ENCODE measurements at regions not wholly inside any gene's neighbourhood (a gene's known extent, or its start where the extent isn't known, plus 50 kb on each side); places are given as distances from the start of the nearest gene placed in this dataset.

GRCh38 chrX:96027407-96027806 is 657.2 kb upstream of the DIAPH2 start:
- TF ChIP-seq, protein P1, sequence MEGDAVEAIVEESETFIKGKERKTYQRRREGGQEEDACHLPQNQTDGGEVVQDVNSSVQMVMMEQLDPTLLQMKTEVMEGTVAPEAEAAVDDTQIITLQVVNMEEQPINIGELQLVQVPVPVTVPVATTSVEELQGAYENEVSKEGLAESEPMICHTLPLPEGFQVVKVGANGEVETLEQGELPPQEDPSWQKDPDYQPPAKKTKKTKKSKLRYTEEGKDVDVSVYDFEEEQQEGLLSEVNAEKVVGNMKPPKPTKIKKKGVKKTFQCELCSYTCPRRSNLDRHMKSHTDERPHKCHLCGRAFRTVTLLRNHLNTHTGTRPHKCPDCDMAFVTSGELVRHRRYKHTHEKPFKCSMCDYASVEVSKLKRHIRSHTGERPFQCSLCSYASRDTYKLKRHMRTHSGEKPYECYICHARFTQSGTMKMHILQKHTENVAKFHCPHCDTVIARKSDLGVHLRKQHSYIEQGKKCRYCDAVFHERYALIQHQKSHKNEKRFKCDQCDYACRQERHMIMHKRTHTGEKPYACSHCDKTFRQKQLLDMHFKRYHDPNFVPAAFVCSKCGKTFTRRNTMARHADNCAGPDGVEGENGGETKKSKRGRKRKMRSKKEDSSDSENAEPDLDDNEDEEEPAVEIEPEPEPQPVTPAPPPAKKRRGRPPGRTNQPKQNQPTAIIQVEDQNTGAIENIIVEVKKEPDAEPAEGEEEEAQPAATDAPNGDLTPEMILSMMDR (conservative IDR thresholded peaks at IDR 0.05 in 1 of 2, IDR thresholded peaks at IDR 0.05 in 1 of 2; ENCODE audit: extremely low read depth in 1 of 2, insufficient read depth in 1 of 2, low read depth in 1 of 2, low read length in 2 of 2): no peak
- no peak for TF ChIP-seq EZH2 (IDR thresholded peaks at IDR 0.05; ENCODE audit: borderline replicate concordance, low read length)
